Neural progenitor cell (in vitro differentiated cells): ENCODE measurements at regions not wholly inside any gene's neighbourhood (a gene's known extent, or its start where the extent isn't known, plus 50 kb on each side); places are given as distances from the start of the nearest gene placed in this dataset.

Experiments
- DNase-seq: peaks from one replicate; pipeline ENCODE4 v3.0.0-alpha.2; 2016; ENCODE audit warnings: low spot score
- H2AFZ ChIP-seq: fragments of 200-600 bp; sonication (generic); replicated peaks from 2 replicates; pipeline ENCODE4 v1.6.1; 2016; ENCODE audit warnings: antibody characterized with exemption
- H3F3A ChIP-seq: fragments of 200-600 bp; sonication (generic); 2 replicates; pipeline ENCODE4 v1.6.1; 2016; ENCODE audit warnings: antibody characterized with exemption, low read depth
- H3K27ac ChIP-seq: fragments of 200-600 bp; sonication (generic); 2 replicates; pipeline ENCODE4 v1.5.1; 2016; ENCODE audit warnings: mild to moderate bottlenecking
- H3K27me3 ChIP-seq: fragments of 200-600 bp; sonication (generic); 2 replicates; pipeline ENCODE4 v1.6.1; 2016; ENCODE audit warnings: mild to moderate bottlenecking, moderate library complexity
- H3K36me3 ChIP-seq: fragments of 200-600 bp; sonication (generic); 2 replicates; pipeline ENCODE4 v1.5.1; 2016
- H3K4me1 ChIP-seq: fragments of 200-600 bp; sonication (generic); 2 replicates; pipeline ENCODE4 v1.6.1; 2016; ENCODE audit warnings: mixed run types
- H3K4me2 ChIP-seq: fragments of 200-600 bp; sonication (generic); 2 replicates; pipeline ENCODE4 v1.6.1; 2016
- H3K4me3 ChIP-seq: fragments of 200-600 bp; sonication (generic); 2 replicates; pipeline ENCODE4 v1.5.1; 2016
- H3K79me2 ChIP-seq: fragments of 200-600 bp; sonication (generic); 2 replicates; pipeline ENCODE4 v1.6.1; 2016; ENCODE audit warnings: low read depth
- H3K9ac ChIP-seq: fragments of 200-600 bp; sonication (generic); 2 replicates; pipeline ENCODE4 v1.6.1; 2016
- H3K9me3 ChIP-seq: fragments of 200-600 bp; sonication (generic); 2 replicates; pipeline ENCODE4 v1.5.1; 2016; ENCODE audit warnings: low read depth
- H4K20me1 ChIP-seq: fragments of 200-600 bp; sonication (generic); 2 replicates; pipeline ENCODE4 v1.6.1; 2016; ENCODE audit warnings: low read depth
- H3K27ac Mint-ChIP-seq: 3 replicates; pipeline ENCODE4 v1.8.0; 2021; ENCODE audit warnings: mixed read lengths
- H3K27me3 Mint-ChIP-seq: 2 replicates; pipeline ENCODE4 v1.8.0; 2022; ENCODE audit warnings: low read depth, mild to moderate bottlenecking, inconsistent platforms, moderate library complexity, mixed read lengths; ENCODE audit not compliant: insufficient read depth
- H3K36me3 Mint-ChIP-seq: 3 replicates; pipeline ENCODE4 v1.8.0; 2021; ENCODE audit warnings: mixed read lengths
- H3K4me1 Mint-ChIP-seq: 3 replicates; pipeline ENCODE4 v1.8.0; 2021; ENCODE audit warnings: mixed read lengths
- H3K4me3 Mint-ChIP-seq: 3 replicates; pipeline ENCODE4 v1.8.0; 2021; ENCODE audit warnings: mild to moderate bottlenecking, moderate library complexity, mixed read lengths
- H3K9me3 Mint-ChIP-seq: 3 replicates; pipeline ENCODE4 v1.8.0; 2020; ENCODE audit warnings: mixed read lengths
- CTCF ChIP-seq: fragments of 200-600 bp; sonication (generic); IDR thresholded peaks from 2 replicates; pipeline ENCODE4 v1.5.1; 2017; ENCODE audit warnings: antibody characterized with exemption, mild to moderate bottlenecking
- EZH2 ChIP-seq: fragments of 200-600 bp; sonication (generic); IDR thresholded peaks from 2 replicates; pipeline ENCODE4 v1.6.1; 2017; ENCODE audit warnings: antibody characterized with exemption, mild to moderate bottlenecking, moderate library complexity
- EZH2phosphoT487 ChIP-seq: fragments of 200-600 bp; sonication (generic); IDR thresholded peaks from 2 replicates; pipeline ENCODE4 v1.6.1; 2017; ENCODE audit warnings: antibody characterized with exemption

GRCh38 chr3:110564674-110565073, 506.9 kb upstream of the NECTIN3 start:
- Mint-ChIP-seq H3K27ac (no peak overlapping the region), H3K36me3 (peaks cover 2% of the 10 kb centered on the region), H3K4me1 (no peaks in the 10 kb centered on the region), H3K27me3 (peaks cover 2% of the 10 kb centered on the region), H3K9me3 (peaks cover 16% of the 10 kb centered on the region), H3K4me3 (no peak overlapping the region)
- H3K4me1 ChIP-seq: no peaks in the 10 kb centered on the region
- H3K4me3 ChIP-seq: no peak overlapping the region
- H3K9me3 ChIP-seq: no peaks in the 10 kb centered on the region
- no peaks in the 10 kb centered on the region for H3K79me2 ChIP-seq
- H3K4me2 ChIP-seq: no peak overlapping the region
- H3K36me3 ChIP-seq: no peaks in the 10 kb centered on the region
- TF ChIP-seq EZH2 (no peak), CTCF (no peak), EZH2phosphoT487 (no peak)
- H3K27me3 ChIP-seq: no peaks in the 10 kb centered on the region
- DNase-seq: no peak
- no peaks in the 10 kb centered on the region for H4K20me1 ChIP-seq
- H2AFZ ChIP-seq: no peak overlapping the region
- no peak overlapping the region for H3K9ac ChIP-seq
- no peaks in the 10 kb centered on the region for H3F3A ChIP-seq
- no peak overlapping the region for H3K27ac ChIP-seq

DNA sequence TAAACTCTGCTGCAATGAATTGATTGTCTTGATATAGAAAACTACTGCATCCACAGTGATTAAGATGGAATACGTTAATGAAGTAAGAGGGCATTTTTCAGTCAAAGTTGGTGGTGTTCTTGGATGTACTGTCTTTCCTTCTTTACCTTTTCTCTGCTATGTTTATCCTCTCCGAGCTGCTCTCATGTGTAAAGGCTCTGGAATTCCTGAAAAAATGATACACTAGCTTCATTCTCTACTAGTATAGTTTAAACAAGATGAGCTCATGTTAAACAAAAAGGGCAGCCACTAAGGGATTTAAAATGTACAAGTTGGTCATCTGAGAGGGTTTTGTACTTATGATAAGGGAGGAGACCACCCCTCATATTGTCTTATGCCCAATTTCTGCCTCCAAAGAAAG, 504.6 kb upstream of the NECTIN3 start:
- Histone ChIP-seq H3K27me3 (no peaks in the 10 kb centered on the region), H3K27ac (no peak overlapping the region), H3F3A (no peaks in the 10 kb centered on the region), H2AFZ (no peak overlapping the region), H3K4me3 (no peak overlapping the region), H3K9ac (no peak overlapping the region), H3K9me3 (no peaks in the 10 kb centered on the region), H3K4me2 (no peak overlapping the region), H3K36me3 (no peaks in the 10 kb centered on the region), H3K79me2 (no peaks in the 10 kb centered on the region), H4K20me1 (no peaks in the 10 kb centered on the region), H3K4me1 (no peaks in the 10 kb centered on the region)
- peaks cover 2% of the 10 kb centered on the region for H3K36me3 Mint-ChIP-seq
- no peak overlapping the region for H3K4me3 Mint-ChIP-seq
- no peaks in the 10 kb centered on the region for H3K4me1 Mint-ChIP-seq
- peaks cover 6% of the 10 kb centered on the region for H3K9me3 Mint-ChIP-seq
- TF ChIP-seq EZH2phosphoT487: no peak
- no peak for TF ChIP-seq CTCF
- TF ChIP-seq EZH2: no peak
- peaks cover 2% of the 10 kb centered on the region for H3K27me3 Mint-ChIP-seq
- H3K27ac Mint-ChIP-seq: no peak overlapping the region
- no peak for DNase-seq

- Histone ChIP-seq H3K4me2 (no peak overlapping the region), H3K79me2 (no peaks in the 10 kb centered on the region), H2AFZ (no peak overlapping the region), H3F3A (no peaks in the 10 kb centered on the region), H3K9me3 (no peaks in the 10 kb centered on the region), H3K27ac (no peak overlapping the region), H3K4me3 (no peak overlapping the region), H4K20me1 (no peaks in the 10 kb centered on the region), H3K9ac (no peak overlapping the region), H3K36me3 (no peaks in the 10 kb centered on the region), H3K27me3 (no peaks in the 10 kb centered on the region), H3K4me1 (no peaks in the 10 kb centered on the region)
- TF ChIP-seq EZH2phosphoT487 (no peak), CTCF (no peak)
- Mint-ChIP-seq H3K27me3 (no peaks in the 10 kb centered on the region), H3K4me3 (no peak overlapping the region), H3K36me3 (no peaks in the 10 kb centered on the region), H3K27ac (no peak overlapping the region), H3K4me1 (no peaks in the 10 kb centered on the region), H3K9me3 (peaks cover 4% of the 10 kb centered on the region)
- no peak for DNase-seq
Measured at GRCh38 chr3:110568246-110568645, 503.4 kb upstream of the NECTIN3 start.

DNA sequence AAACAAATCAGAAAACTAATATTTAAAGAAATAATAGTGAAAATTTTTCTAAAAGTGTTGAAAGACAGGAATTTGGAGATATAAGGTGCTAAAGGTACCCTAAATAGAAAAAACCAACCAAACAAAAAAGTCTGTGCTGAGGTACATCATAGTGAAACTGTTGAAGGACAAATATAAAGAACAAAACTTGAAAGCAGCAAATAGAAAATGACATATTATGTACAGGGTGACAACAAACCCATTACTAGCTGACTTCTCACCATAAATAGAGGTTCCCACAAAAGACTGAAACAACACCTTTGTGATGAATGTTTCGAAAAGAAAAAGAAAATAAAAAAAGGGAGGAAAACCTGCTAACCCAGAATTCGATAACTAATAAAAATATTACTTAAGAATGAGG, 502.5 kb upstream of the NECTIN3 start:
- no peak overlapping the region for H3K4me2 ChIP-seq
- no peak overlapping the region for H3K9ac ChIP-seq
- no peak overlapping the region for H2AFZ ChIP-seq
- no peaks in the 10 kb centered on the region for H3K4me1 ChIP-seq
- TF ChIP-seq CTCF: no peak
- no peak for TF ChIP-seq EZH2
- TF ChIP-seq EZH2phosphoT487: no peak
- no peaks in the 10 kb centered on the region for H3K27me3 ChIP-seq
- H4K20me1 ChIP-seq: no peaks in the 10 kb centered on the region
- no peaks in the 10 kb centered on the region for H3K36me3 Mint-ChIP-seq
- no peak overlapping the region for H3K27ac ChIP-seq
- peaks cover 9% of the 10 kb centered on the region for H3K9me3 Mint-ChIP-seq
- H3K79me2 ChIP-seq: no peaks in the 10 kb centered on the region
- DNase-seq: no peak
- no peaks in the 10 kb centered on the region for H3K9me3 ChIP-seq
- H3K4me3 ChIP-seq: no peak overlapping the region
- H3K27me3 Mint-ChIP-seq: no peaks in the 10 kb centered on the region
- H3K27ac Mint-ChIP-seq: no peak overlapping the region
- H3F3A ChIP-seq: no peaks in the 10 kb centered on the region
- no peak overlapping the region for H3K4me3 Mint-ChIP-seq
- H3K4me1 Mint-ChIP-seq: no peaks in the 10 kb centered on the region
- no peaks in the 10 kb centered on the region for H3K36me3 ChIP-seq
